Keratinocyte (primary cell): ENCODE measurements at regions not wholly inside any gene's neighbourhood (a gene's known extent, or its start where the extent isn't known, plus 50 kb on each side); places are given as distances from the start of the nearest gene placed in this dataset.

Experiments
- DNase-seq: peaks from one replicate; pipeline ENCODE4 v3.0.0-alpha.2; 2011; ENCODE audit warnings: low read depth, missing footprints, low spot score
- FAIRE-seq: peaks from 2 replicates; lab custom pipeline; 2011; peaks lifted over from hg19 to GRCh38; lab: Jason Lieb, UNC
- H2AFZ ChIP-seq: 2 replicates; pipeline ENCODE4 v1.6.0; 2012; ENCODE audit warnings: low read length, control low read depth, inconsistent platforms; ENCODE audit not compliant: control insufficient read depth
- H3K27ac ChIP-seq: 2 replicates; pipeline ENCODE4 v1.5.1; 2011; ENCODE audit warnings: low read length; ENCODE audit not compliant: control insufficient read depth, insufficient read depth
- H3K27me3 ChIP-seq: 3 replicates; pipeline ENCODE4 v1.6.0; 2011; ENCODE audit warnings: low read length; ENCODE audit not compliant: control insufficient read depth, insufficient read depth; ENCODE audit errors: extremely low read depth
- H3K36me3 ChIP-seq, 2 experiments: 2 replicates in 1 of 2; 3 replicates in 1 of 2; pipeline ENCODE4 v1.5.1; 2011; ENCODE audit warnings: low read length in 2 of 2, mild to moderate bottlenecking in 1 of 2; ENCODE audit not compliant: control insufficient read depth in 2 of 2, insufficient read depth in 2 of 2; ENCODE audit errors: extremely low read depth in 1 of 2
- H3K4me1 ChIP-seq: 3 replicates; pipeline ENCODE4 v1.5.1; 2011; ENCODE audit warnings: low read length; ENCODE audit not compliant: control insufficient read depth, insufficient read depth; ENCODE audit errors: extremely low read depth
- H3K4me2 ChIP-seq: 3 replicates; pipeline ENCODE4 v1.6.0; 2011; ENCODE audit warnings: low read depth, low read length; ENCODE audit not compliant: control insufficient read depth, insufficient read depth; ENCODE audit errors: extremely low read depth
- H3K4me3 ChIP-seq, 3 experiments: fragments of 200-600 bp in 1 of 3; sonication (generic) in 1 of 3; 2 replicates in 2 of 3; 3 replicates in 1 of 3; pipeline ENCODE4 v1.5.1; 2011 to 2016; ENCODE audit warnings: low read length in 3 of 3, mild to moderate bottlenecking in 3 of 3, control low read depth in 2 of 3, inconsistent platforms in 1 of 3, low read depth in 1 of 3, mixed read lengths in 1 of 3, mixed run types in 1 of 3, moderate library complexity in 1 of 3; ENCODE audit not compliant: control insufficient read depth in 2 of 3, insufficient read depth in 2 of 3; ENCODE audit errors: extremely low read depth in 1 of 3
- H3K79me2 ChIP-seq: 2 replicates; pipeline ENCODE4 v1.6.0; 2012; ENCODE audit warnings: low read length; ENCODE audit not compliant: control insufficient read depth, insufficient read depth
- H3K9ac ChIP-seq: 3 replicates; pipeline ENCODE4 v1.6.0; 2011; ENCODE audit warnings: low read length; ENCODE audit not compliant: control insufficient read depth, insufficient read depth; ENCODE audit errors: extremely low read depth
- H3K9me1 ChIP-seq: 3 replicates; pipeline ENCODE4 v1.6.0; 2011; ENCODE audit warnings: low read length; ENCODE audit not compliant: control insufficient read depth, insufficient read depth; ENCODE audit errors: extremely low read depth
- H3K9me3 ChIP-seq: 2 replicates; pipeline ENCODE4 v1.5.1; 2012; ENCODE audit warnings: low read depth, low read length; ENCODE audit not compliant: control insufficient read depth
- H4K20me1 ChIP-seq: 3 replicates; pipeline ENCODE4 v1.6.0; 2011; ENCODE audit warnings: low read length; ENCODE audit not compliant: control insufficient read depth, insufficient read depth; ENCODE audit errors: extremely low read depth
- CTCF ChIP-seq, 3 experiments: IDR thresholded peaks in 1 of 3; conservative IDR thresholded peaks in 1 of 3; optimal IDR thresholded peaks in 1 of 3; 2 replicates in 2 of 3; 3 replicates in 1 of 3; pipeline versions ENCODE3 to v1.5.1; 2011; ENCODE audit warnings: low read length in 3 of 3, mild to moderate bottlenecking in 3 of 3, moderate library complexity in 2 of 3, control low read depth in 1 of 3, inconsistent platforms in 1 of 3; ENCODE audit not compliant: insufficient read depth in 2 of 3; ENCODE audit errors: extremely low read depth in 1 of 3
- EZH2 ChIP-seq: IDR thresholded peaks from one replicate; pipeline ENCODE4 v1.6.1; 2012; ENCODE audit warnings: inconsistent platforms, mild to moderate bottlenecking, low read length, moderate library complexity
- dilution Hi-C: fragments of 300-500 bp; cut with MboI; formaldehyde crosslinking; loops from one replicate; pipeline ENCODE4 v1.7.0; 2020; ENCODE audit warnings: low sequenced_read_pairs; ENCODE audit not compliant: extremely low pct_ligation_motif_present

GRCh38 chr18:47755102-47755456 is 175.4 kb downstream of the SMAD2 start:
- TF ChIP-seq CTCF (optimal IDR thresholded peaks at IDR 0.05 in 1 of 3, IDR thresholded peaks at IDR 0.05 in 1 of 3, conservative IDR thresholded peaks at IDR 0.05 in 1 of 3; ENCODE audit: extremely low read depth in 1 of 3, insufficient read depth in 2 of 3, low read length in 3 of 3) = no peak
- DNase-seq = no peak
- Histone ChIP-seq H3K9me3 (no peaks in the 10 kb centered on the region), H3K27ac (no peak overlapping the region), H3K4me1 (no peaks in the 10 kb centered on the region), H3K36me3 (no peaks in the 10 kb centered on the region), H3K27me3 (no peaks in the 10 kb centered on the region), H3K79me2 (no peaks in the 10 kb centered on the region), H4K20me1 (no peaks in the 10 kb centered on the region), H3K4me2 (no peak overlapping the region), H3K9me1 (no peaks in the 10 kb centered on the region), H3K9ac (no peak overlapping the region), H2AFZ (no peak overlapping the region), H3K4me3 (no peak overlapping the region)
- dilution Hi-C loops = no loop called here
- no peak for FAIRE-seq

- H3K27me3 ChIP-seq = no peaks in the 10 kb centered on the region
- peak overlapping the region; percentile 23 for H2AFZ ChIP-seq
- no peak overlapping the region for H3K4me2 ChIP-seq
- H3K4me3 ChIP-seq = no peak overlapping the region
- dilution Hi-C loops = no loop called here
- H3K27ac ChIP-seq = no peak overlapping the region
- H3K9me3 ChIP-seq = no peaks in the 10 kb centered on the region
- H4K20me1 ChIP-seq = no peaks in the 10 kb centered on the region
- H3K9ac ChIP-seq = no peak overlapping the region
- H3K36me3 ChIP-seq = no peaks in the 10 kb centered on the region
- no peaks in the 10 kb centered on the region for H3K4me1 ChIP-seq
- FAIRE-seq (peak; percentile 23), DNase-seq (no peak)
- TF ChIP-seq CTCF (optimal IDR thresholded peaks at IDR 0.05 in 1 of 3, IDR thresholded peaks at IDR 0.05 in 1 of 3, conservative IDR thresholded peaks at IDR 0.05 in 1 of 3; ENCODE audit: extremely low read depth in 1 of 3, insufficient read depth in 2 of 3, low read length in 3 of 3) (peak; percentile 89 to 94 (median 92)), EZH2 (no peak)
- H3K9me1 ChIP-seq = no peaks in the 10 kb centered on the region
- H3K79me2 ChIP-seq = no peaks in the 10 kb centered on the region
Measured at GRCh38 chr18:47754311-47755101, 176.0 kb downstream of the SMAD2 start.
